Iris pigment epithelial cell (primary cell): ENCODE measurements at regions not wholly inside any gene's neighbourhood (a gene's known extent, or its start where the extent isn't known, plus 50 kb on each side); places are given as distances from the start of the nearest gene placed in this dataset.

Experiments used
- DNase-seq: peaks from one replicate; pipeline ENCODE4 v3.0.0-alpha.2; 2011; ENCODE audit warnings: low read depth

DNA sequence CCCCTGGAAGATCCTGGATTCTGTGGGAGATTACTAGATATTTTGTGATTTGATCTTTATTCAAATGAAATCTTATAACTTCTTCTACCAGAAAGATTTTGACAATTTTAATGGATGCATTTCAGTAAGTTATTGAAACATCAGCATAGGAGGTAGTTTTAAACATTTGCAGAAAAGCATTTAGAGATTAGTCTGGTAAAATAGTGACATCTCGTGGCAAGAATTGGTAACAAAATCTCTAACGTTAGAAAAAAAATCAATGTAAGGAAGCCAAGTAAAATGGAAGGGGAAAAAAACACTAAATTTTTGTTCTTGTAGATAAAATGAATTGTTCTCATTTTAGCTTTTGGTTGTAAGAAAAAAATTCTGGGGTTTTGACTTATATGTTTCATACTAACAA lies 73.3 kb downstream of the TASL start:
- peak; percentile 36 for DNase-seq

DNA sequence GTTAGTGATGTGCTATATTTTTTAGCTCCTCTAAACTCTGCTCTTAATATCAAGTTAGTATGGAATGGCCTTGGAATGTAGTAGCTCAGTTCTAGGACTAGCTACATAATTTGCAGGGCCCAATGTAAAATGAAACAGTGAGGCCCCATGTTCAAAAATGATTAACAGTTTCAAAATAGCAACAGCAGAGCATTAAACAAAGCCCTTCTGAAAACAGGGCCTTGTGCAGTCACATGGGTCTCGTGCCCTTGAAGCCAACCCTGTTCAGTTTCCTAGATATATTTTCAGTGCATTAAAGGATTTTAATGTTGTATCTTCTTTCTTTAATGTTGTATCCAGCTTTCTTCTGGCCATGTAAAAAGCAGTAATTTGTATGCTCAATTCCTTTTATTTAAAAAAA lies 82.1 kb downstream of the TASL start:
- DNase-seq = no peak

GRCh38 chrX:30493348-30493747 lies 84.2 kb downstream of the TASL start:
- no peak for DNase-seq

GRCh38 chrX:30489323-30489722 lies 88.2 kb downstream of the TASL start:
- no peak for DNase-seq

DNA sequence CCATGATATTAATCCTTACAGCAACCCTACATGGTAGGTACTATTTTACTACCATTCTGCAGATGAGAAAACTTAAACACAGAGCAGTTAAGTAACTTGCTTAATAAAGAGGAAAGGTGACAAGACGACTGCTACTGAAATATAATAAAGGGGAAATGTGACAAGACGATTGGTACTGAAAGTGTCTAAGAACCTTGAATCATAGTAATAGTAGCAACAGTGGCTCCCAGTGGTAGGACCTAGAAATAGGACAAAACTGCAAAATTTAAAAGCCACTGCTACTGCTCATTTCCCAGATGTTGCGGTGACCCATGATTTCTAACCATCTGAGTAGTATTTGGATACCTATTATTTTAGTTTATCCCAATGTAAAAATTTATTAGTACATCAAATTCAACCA lies 89.5 kb downstream of the TASL start:
- peak; percentile 9 for DNase-seq

GRCh38 chrX:30483996-30484395 lies 93.6 kb downstream of the TASL start:
- no peak for DNase-seq

DNA sequence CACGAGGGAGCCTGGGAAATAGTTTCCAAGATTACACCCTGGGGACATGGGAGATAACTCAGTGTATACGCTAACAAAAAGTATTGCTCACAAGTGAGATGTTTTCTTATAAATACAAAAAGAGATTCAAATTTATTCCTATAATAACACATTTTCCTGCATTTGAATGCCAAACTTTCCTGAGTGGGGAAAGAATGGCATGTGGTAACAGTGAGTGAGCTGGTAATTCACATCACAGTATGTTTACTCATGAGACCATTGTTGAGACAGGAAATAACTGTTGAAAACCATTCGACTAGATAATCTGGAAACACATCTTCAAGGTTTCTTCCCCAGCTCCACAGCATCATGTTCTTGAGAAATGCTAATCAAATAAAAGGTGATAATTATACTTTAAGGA lies 109.1 kb downstream of the TASL start:
- no peak for DNase-seq
